ENCODE measurements at regions not wholly inside any gene's neighbourhood (a gene's known extent, or its start where the extent isn't known, plus 50 kb on each side); places are given as distances from the start of the nearest gene placed in this dataset.

DNA sequence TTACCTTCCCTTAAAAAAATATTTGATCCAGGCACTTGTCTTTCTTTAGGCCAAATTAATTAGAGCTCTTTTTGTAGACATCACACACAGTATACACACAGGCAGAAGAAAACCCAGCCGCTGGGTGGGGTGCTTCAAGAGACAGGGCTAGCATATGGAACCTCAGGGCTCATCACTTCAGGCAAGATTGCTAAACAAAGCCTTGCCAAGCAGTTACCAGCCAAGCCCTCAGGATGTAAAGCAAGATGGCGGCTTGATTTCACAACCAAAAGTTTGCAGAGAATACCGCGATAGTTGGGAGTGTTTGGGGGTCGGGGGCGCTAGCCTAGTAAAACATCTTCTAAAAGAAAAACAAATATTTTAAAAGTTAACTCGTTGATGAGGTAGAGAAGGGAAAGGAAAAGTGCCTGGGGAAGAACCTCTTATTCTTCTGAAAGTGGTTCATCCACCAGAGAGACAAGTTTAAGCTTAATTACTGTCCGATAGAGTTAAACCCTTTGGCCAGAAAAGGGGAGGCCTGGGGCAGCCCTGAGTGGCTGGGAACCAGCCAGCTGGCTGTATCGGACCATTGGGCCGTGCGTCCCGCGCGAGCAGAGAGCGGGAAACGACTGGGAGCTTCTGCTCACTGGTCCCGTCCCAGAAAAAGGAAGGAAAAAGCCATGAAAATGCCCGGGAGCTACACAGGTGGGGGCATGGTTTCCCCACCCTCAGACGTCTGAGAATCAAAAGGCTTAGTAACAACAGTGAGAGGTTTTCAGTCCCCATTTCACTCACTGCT lies 254.9 kb upstream of the PCDH20 start:
- TF ChIP-seq RBBP5 (conservative IDR thresholded peaks at IDR 0.05) (no peak), CHD4 (IDR thresholded peaks at IDR 0.05) (no peak), POLR2A (IDR thresholded peaks at IDR 0.05; ENCODE audit: low read depth, low read length) (no peak), POLR2AphosphoS5 (IDR thresholded peaks at IDR 0.05; ENCODE audit: low read length) (no peak), KLF5 (IDR thresholded peaks at IDR 0.05; ENCODE audit: partially characterized antibody) (no peak), TBL1XR1 (IDR thresholded peaks at IDR 0.05; ENCODE audit: low read depth, low read length) (no peak), BHLHE40 (IDR thresholded peaks at IDR 0.05; ENCODE audit: borderline replicate concordance in 1 of 2, low read depth in 2 of 2, low read length in 1 of 2) (no peak), MYC (IDR thresholded peaks at IDR 0.05; ENCODE audit: insufficient read depth, insufficient read length, insufficient replicate concordance, low read length, severe bottlenecking) (no peak), MTA2 (IDR thresholded peaks at IDR 0.05; ENCODE audit: low read depth) (no peak)
- TF ChIP-seq, protein P1, sequence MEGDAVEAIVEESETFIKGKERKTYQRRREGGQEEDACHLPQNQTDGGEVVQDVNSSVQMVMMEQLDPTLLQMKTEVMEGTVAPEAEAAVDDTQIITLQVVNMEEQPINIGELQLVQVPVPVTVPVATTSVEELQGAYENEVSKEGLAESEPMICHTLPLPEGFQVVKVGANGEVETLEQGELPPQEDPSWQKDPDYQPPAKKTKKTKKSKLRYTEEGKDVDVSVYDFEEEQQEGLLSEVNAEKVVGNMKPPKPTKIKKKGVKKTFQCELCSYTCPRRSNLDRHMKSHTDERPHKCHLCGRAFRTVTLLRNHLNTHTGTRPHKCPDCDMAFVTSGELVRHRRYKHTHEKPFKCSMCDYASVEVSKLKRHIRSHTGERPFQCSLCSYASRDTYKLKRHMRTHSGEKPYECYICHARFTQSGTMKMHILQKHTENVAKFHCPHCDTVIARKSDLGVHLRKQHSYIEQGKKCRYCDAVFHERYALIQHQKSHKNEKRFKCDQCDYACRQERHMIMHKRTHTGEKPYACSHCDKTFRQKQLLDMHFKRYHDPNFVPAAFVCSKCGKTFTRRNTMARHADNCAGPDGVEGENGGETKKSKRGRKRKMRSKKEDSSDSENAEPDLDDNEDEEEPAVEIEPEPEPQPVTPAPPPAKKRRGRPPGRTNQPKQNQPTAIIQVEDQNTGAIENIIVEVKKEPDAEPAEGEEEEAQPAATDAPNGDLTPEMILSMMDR (IDR thresholded peaks at IDR 0.05 in 2 of 3, conservative IDR thresholded peaks at IDR 0.05 in 1 of 3; ENCODE audit: control insufficient read depth in 2 of 3, extremely low read depth in 1 of 3, insufficient read depth in 1 of 3, low read depth in 3 of 3, low read length in 3 of 3): no peak
- TF ChIP-seq, protein P2, sequence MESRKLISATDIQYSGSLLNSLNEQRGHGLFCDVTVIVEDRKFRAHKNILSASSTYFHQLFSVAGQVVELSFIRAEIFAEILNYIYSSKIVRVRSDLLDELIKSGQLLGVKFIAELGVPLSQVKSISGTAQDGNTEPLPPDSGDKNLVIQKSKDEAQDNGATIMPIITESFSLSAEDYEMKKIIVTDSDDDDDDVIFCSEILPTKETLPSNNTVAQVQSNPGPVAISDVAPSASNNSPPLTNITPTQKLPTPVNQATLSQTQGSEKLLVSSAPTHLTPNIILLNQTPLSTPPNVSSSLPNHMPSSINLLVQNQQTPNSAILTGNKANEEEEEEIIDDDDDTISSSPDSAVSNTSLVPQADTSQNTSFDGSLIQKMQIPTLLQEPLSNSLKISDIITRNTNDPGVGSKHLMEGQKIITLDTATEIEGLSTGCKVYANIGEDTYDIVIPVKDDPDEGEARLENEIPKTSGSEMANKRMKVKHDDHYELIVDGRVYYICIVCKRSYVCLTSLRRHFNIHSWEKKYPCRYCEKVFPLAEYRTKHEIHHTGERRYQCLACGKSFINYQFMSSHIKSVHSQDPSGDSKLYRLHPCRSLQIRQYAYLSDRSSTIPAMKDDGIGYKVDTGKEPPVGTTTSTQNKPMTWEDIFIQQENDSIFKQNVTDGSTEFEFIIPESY (IDR thresholded peaks at IDR 0.05): no peak
- TF ChIP-seq, protein P3, sequence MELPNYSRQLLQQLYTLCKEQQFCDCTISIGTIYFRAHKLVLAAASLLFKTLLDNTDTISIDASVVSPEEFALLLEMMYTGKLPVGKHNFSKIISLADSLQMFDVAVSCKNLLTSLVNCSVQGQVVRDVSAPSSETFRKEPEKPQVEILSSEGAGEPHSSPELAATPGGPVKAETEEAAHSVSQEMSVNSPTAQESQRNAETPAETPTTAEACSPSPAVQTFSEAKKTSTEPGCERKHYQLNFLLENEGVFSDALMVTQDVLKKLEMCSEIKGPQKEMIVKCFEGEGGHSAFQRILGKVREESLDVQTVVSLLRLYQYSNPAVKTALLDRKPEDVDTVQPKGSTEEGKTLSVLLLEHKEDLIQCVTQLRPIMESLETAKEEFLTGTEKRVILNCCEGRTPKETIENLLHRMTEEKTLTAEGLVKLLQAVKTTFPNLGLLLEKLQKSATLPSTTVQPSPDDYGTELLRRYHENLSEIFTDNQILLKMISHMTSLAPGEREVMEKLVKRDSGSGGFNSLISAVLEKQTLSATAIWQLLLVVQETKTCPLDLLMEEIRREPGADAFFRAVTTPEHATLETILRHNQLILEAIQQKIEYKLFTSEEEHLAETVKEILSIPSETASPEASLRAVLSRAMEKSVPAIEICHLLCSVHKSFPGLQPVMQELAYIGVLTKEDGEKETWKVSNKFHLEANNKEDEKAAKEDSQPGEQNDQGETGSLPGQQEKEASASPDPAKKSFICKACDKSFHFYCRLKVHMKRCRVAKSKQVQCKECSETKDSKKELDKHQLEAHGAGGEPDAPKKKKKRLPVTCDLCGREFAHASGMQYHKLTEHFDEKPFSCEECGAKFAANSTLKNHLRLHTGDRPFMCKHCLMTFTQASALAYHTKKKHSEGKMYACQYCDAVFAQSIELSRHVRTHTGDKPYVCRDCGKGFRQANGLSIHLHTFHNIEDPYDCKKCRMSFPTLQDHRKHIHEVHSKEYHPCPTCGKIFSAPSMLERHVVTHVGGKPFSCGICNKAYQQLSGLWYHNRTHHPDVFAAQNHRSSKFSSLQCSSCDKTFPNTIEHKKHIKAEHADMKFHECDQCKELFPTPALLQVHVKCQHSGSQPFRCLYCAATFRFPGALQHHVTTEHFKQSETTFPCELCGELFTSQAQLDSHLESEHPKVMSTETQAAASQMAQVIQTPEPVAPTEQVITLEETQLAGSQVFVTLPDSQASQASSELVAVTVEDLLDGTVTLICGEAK (IDR thresholded peaks at IDR 0.05; ENCODE audit: borderline replicate concordance): no peak
